AML-193 (cell line): ENCODE measurements at regions not wholly inside any gene's neighbourhood (a gene's known extent, or its start where the extent isn't known, plus 50 kb on each side); places are given as distances from the start of the nearest gene placed in this dataset.

Experiments
- DNase-seq, 2 experiments: peaks; one replicate each; lab custom pipeline; 2025; lab: John Stamatoyannopoulos, UW

- DNase-seq = no peak
Observed at GRCh38 chr4:110278127-110278526, 79.7 kb upstream of the ELOVL6 start.

GRCh38 chr4:110275871-110276270, 77.5 kb upstream of the ELOVL6 start:
- DNase-seq = no peak

GRCh38 chr4:110271986-110272385, 73.6 kb upstream of the ELOVL6 start:
- DNase-seq = no peak

GRCh38 chr4:110270492-110271197, 72.2 kb upstream of the ELOVL6 start:
- DNase-seq = no peak

- DNase-seq = no peak
Observed at GRCh38 chr4:110268790-110269189, 70.4 kb upstream of the ELOVL6 start.

GRCh38 chr4:110268352-110268751, 69.9 kb upstream of the ELOVL6 start:
- no peak for DNase-seq

- DNase-seq = no peak
Observed at GRCh38 chr4:110266136-110266535, 67.7 kb upstream of the ELOVL6 start.

- no peak for DNase-seq
Observed at GRCh38 chr4:110265001-110265400, 66.6 kb upstream of the ELOVL6 start.

- no peak for DNase-seq
Observed at GRCh38 chr4:110260299-110260698, 61.9 kb upstream of the ELOVL6 start.

- no peak for DNase-seq
Observed at GRCh38 chr4:110250023-110250387, 51.6 kb upstream of the ELOVL6 start.

GRCh38 chr4:110248831-110249253, 50.4 kb upstream of the ELOVL6 start:
- no peak for DNase-seq
